Activated CD8-positive, alpha-beta T cell treated with anti-CD3 and anti-CD28 coated beads for 36 hours (primary cell): ENCODE measurements at regions not wholly inside any gene's neighbourhood (a gene's known extent, or its start where the extent isn't known, plus 50 kb on each side); places are given as distances from the start of the nearest gene placed in this dataset.

ENCODE experiments used
- ATAC-seq: fragments of 200-7000 bp; cut with Tn5 transposase; one replicate; pipeline ENCODE4 v1.10.0; 2021; ENCODE audit warnings: mild to moderate bottlenecking, moderate library complexity
- CTCF ChIA-PET: fragments of 350-600 bp; sonication (Branson Sonifier 250); formaldehyde crosslinking; loops from one replicate; lab custom pipeline; 2021; ENCODE audit warnings: antibody characterized with exemption; lab: Charles Lee
- POLR2A ChIA-PET: fragments of 350-600 bp; sonication (Branson Sonifier 250); formaldehyde crosslinking; loops from one replicate; lab custom pipeline; 2021; ENCODE audit warnings: antibody characterized with exemption; lab: Charles Lee
- DNase-seq: peaks from one replicate; pipeline ENCODE4 v3.0.0-alpha.2; 2020
- H3K27ac Mint-ChIP-seq: one replicate; pipeline ENCODE4 v1.8.0; 2021; ENCODE audit warnings: mild to moderate bottlenecking, mixed read lengths
- H3K27me3 Mint-ChIP-seq: one replicate; pipeline ENCODE4 v1.8.0; 2021; ENCODE audit warnings: mixed read lengths
- H3K36me3 Mint-ChIP-seq: one replicate; pipeline ENCODE4 v1.8.0; 2021; ENCODE audit warnings: low read depth, mixed read lengths
- H3K4me1 Mint-ChIP-seq: one replicate; pipeline ENCODE4 v1.8.0; 2021; ENCODE audit warnings: low read depth, mixed read lengths
- H3K4me3 Mint-ChIP-seq: one replicate; pipeline ENCODE4 v1.8.0; 2021; ENCODE audit warnings: mild to moderate bottlenecking, moderate library complexity, mixed read lengths
- H3K9me3 Mint-ChIP-seq: one replicate; pipeline ENCODE4 v1.8.0; 2021; ENCODE audit warnings: mixed read lengths
- CTCF ChIP-seq: fragments of 200-600 bp; IDR thresholded peaks from one replicate; pipeline ENCODE4 v1.8.0; 2022; ENCODE audit warnings: antibody characterized with exemption, mild to moderate bottlenecking
- intact Hi-C: fragments of 100-400 bp; cut with micrococcal nuclease; formaldehyde crosslinking; loops from one replicate; pipeline ENCODE4 v1.10.0; 2022

GRCh38 chrX:137425273-137425902 lies 140.5 kb upstream of the ZIC3 start:
- H3K27me3 Mint-ChIP-seq = peaks cover 57% of the 10 kb centered on the region
- H3K4me3 Mint-ChIP-seq = no peak overlapping the region
- ChIA-PET CTCF (no interaction called here), POLR2A (no interaction called here)
- intact Hi-C loops = loop anchor here (5.0 kb wide), 2 partner anchors 122 to 137 kb away; no protein-coding TSS in a partner anchor
- H3K4me1 Mint-ChIP-seq = peaks cover 8% of the 10 kb centered on the region
- ATAC-seq = no peak
- no peaks in the 10 kb centered on the region for H3K36me3 Mint-ChIP-seq
- H3K9me3 Mint-ChIP-seq = no peaks in the 10 kb centered on the region
- H3K27ac Mint-ChIP-seq = no peak overlapping the region
- no peak for TF ChIP-seq CTCF
- no peak for DNase-seq

- ChIA-PET CTCF (no interaction called here), POLR2A (no interaction called here)
- TF ChIP-seq CTCF = no peak
- H3K27ac Mint-ChIP-seq = no peak overlapping the region
- peaks cover 58% of the 10 kb centered on the region for H3K27me3 Mint-ChIP-seq
- no peak for ATAC-seq
- H3K9me3 Mint-ChIP-seq = no peaks in the 10 kb centered on the region
- H3K4me1 Mint-ChIP-seq = peaks cover 8% of the 10 kb centered on the region
- intact Hi-C loops = loop anchor here (5.0 kb wide), 2 partner anchors 123 to 138 kb away; no protein-coding TSS in a partner anchor
- H3K36me3 Mint-ChIP-seq = no peaks in the 10 kb centered on the region
- no peak for DNase-seq
- H3K4me3 Mint-ChIP-seq = no peak overlapping the region
Observed at GRCh38 chrX:137424679-137425078, 141.2 kb upstream of the ZIC3 start.

- TF ChIP-seq CTCF = no peak
- no peak for DNase-seq
- Mint-ChIP-seq H3K27ac (no peak overlapping the region), H3K27me3 (peaks cover 50% of the 10 kb centered on the region), H3K9me3 (no peaks in the 10 kb centered on the region), H3K4me3 (no peak overlapping the region), H3K4me1 (peaks cover 7% of the 10 kb centered on the region), H3K36me3 (no peaks in the 10 kb centered on the region)
- ChIA-PET CTCF (no interaction called here), POLR2A (no interaction called here)
- intact Hi-C loops = no loop called here
- ATAC-seq = no peak
Observed at GRCh38 chrX:137423241-137423640, 142.7 kb upstream of the ZIC3 start.

- no peaks in the 10 kb centered on the region for H3K36me3 Mint-ChIP-seq
- ATAC-seq (no peak), DNase-seq (no peak)
- H3K27ac Mint-ChIP-seq = no peak overlapping the region
- ChIA-PET CTCF (no interaction called here), POLR2A (interaction anchor here (0.9 kb wide), 1 partner anchor 115 kb away, joined by 3 read pairs; no protein-coding TSS in a partner anchor)
- TF ChIP-seq CTCF = no peak
- H3K4me1 Mint-ChIP-seq = no peaks in the 10 kb centered on the region
- no peaks in the 10 kb centered on the region for H3K9me3 Mint-ChIP-seq
- H3K4me3 Mint-ChIP-seq = no peak overlapping the region
- H3K27me3 Mint-ChIP-seq = peaks cover 30% of the 10 kb centered on the region
- intact Hi-C loops = no loop called here
Observed at GRCh38 chrX:137418086-137418485, 147.8 kb upstream of the ZIC3 start.

- no peak for TF ChIP-seq CTCF
- Mint-ChIP-seq H3K4me1 (no peaks in the 10 kb centered on the region), H3K27ac (no peak overlapping the region), H3K36me3 (no peaks in the 10 kb centered on the region), H3K27me3 (peaks cover 11% of the 10 kb centered on the region), H3K9me3 (no peaks in the 10 kb centered on the region), H3K4me3 (no peak overlapping the region)
- ATAC-seq = no peak
- intact Hi-C loops = no loop called here
- CTCF ChIA-PET = no interaction called here
- no peak for DNase-seq
- POLR2A ChIA-PET = no interaction called here
Observed at GRCh38 chrX:137413190-137413589, 152.7 kb upstream of the ZIC3 start.
